Vagina (tissue), 2 donors: ENCODE measurements at regions not wholly inside any gene's neighbourhood (a gene's known extent, or its start where the extent isn't known, plus 50 kb on each side); places are given as distances from the start of the nearest gene placed in this dataset.

ENCODE experiments used
- POLR2A ChIP-seq, 2 donors: fragments of 450-650 bp; IDR thresholded peaks; one replicate each; pipeline ENCODE4 v1.6.1; 2017; ENCODE audit warnings: antibody characterized with exemption in 2 of 2, mild to moderate bottlenecking in 2 of 2, moderate library complexity in 2 of 2
- TF ChIP-seq, protein P1 (sequence below), 3 experiments: fragments of 450-650 bp in 2 of 3; fragments of 200-600 bp in 1 of 3; sonication (generic) in 1 of 3; IDR thresholded peaks; one replicate each; pipeline ENCODE4 v1.5.1; 2017 to 2019; ENCODE audit warnings: antibody characterized with exemption in 3 of 3, mild to moderate bottlenecking in 2 of 3, moderate library complexity in 2 of 3

DNA sequence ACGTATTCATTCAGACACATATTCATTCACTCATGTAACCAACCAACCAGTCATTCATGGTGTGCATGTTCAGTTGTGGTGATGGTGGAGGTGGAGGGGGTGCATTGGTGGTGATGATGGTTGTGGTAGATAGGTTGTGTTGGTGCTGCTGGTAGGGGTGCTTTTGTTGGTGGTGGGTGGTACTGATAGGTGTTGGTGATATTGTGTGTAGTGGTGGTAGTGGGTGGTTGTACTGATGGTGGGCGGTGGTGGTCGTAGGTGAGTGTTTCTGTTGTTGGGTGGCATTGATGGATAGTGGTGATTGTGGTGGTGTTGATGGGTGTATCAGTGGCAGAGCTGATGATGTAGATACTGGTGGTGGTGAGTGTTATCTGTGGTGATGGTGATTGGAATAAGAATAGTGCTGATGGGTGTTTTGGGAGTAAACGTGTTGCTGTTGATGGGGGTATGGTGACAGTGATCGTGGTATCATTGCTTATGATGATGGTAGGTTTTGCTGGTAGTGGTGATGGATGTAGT lies 59.8 kb upstream of the SHB start:
- TF ChIP-seq, protein P1, sequence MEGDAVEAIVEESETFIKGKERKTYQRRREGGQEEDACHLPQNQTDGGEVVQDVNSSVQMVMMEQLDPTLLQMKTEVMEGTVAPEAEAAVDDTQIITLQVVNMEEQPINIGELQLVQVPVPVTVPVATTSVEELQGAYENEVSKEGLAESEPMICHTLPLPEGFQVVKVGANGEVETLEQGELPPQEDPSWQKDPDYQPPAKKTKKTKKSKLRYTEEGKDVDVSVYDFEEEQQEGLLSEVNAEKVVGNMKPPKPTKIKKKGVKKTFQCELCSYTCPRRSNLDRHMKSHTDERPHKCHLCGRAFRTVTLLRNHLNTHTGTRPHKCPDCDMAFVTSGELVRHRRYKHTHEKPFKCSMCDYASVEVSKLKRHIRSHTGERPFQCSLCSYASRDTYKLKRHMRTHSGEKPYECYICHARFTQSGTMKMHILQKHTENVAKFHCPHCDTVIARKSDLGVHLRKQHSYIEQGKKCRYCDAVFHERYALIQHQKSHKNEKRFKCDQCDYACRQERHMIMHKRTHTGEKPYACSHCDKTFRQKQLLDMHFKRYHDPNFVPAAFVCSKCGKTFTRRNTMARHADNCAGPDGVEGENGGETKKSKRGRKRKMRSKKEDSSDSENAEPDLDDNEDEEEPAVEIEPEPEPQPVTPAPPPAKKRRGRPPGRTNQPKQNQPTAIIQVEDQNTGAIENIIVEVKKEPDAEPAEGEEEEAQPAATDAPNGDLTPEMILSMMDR (IDR thresholded peaks at IDR 0.05), result no peak
- TF ChIP-seq POLR2A (IDR thresholded peaks at IDR 0.05), result no peak
